Epithelial cell of esophagus (primary cell): ENCODE measurements at regions not wholly inside any gene's neighbourhood (a gene's known extent, or its start where the extent isn't known, plus 50 kb on each side); places are given as distances from the start of the nearest gene placed in this dataset.

Experiments
- DNase-seq: peaks from one replicate; pipeline ENCODE4 v3.0.0; 2010; ENCODE audit warnings: low read depth
- H3K4me3 ChIP-seq: 2 replicates; pipeline ENCODE4 v1.5.1; 2011; ENCODE audit warnings: mild to moderate bottlenecking, low read length, control low read depth
- TF ChIP-seq, protein P1 (sequence below): IDR thresholded peaks from 2 replicates; pipeline ENCODE4 v1.5.1; 2011; ENCODE audit warnings: low read depth, mild to moderate bottlenecking, low read length, control low read depth, inconsistent platforms; ENCODE audit not compliant: insufficient read depth; ENCODE audit errors: missing control alignments

DNA sequence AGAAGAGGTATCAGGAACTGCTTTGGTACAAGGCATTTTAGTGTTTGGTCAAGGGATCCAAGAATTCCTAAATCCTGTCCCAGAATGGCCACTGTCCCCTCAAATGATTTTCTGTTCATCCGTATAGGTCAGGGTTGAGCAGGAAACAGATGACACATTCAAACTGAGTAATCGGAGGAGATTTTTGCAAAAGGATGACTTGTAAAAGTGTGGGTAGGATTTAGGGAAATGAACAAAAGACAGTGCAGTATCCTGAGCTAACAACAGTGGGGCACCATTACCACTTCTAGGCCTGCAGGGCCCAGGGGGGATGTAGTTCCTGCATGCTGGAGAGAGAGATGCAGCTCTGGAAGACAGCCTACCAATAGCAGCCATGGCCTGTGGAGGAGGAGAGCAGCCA, 290.1 kb downstream of the ZSWIM6 start:
- DNase-seq = no peak
- TF ChIP-seq, protein P1, sequence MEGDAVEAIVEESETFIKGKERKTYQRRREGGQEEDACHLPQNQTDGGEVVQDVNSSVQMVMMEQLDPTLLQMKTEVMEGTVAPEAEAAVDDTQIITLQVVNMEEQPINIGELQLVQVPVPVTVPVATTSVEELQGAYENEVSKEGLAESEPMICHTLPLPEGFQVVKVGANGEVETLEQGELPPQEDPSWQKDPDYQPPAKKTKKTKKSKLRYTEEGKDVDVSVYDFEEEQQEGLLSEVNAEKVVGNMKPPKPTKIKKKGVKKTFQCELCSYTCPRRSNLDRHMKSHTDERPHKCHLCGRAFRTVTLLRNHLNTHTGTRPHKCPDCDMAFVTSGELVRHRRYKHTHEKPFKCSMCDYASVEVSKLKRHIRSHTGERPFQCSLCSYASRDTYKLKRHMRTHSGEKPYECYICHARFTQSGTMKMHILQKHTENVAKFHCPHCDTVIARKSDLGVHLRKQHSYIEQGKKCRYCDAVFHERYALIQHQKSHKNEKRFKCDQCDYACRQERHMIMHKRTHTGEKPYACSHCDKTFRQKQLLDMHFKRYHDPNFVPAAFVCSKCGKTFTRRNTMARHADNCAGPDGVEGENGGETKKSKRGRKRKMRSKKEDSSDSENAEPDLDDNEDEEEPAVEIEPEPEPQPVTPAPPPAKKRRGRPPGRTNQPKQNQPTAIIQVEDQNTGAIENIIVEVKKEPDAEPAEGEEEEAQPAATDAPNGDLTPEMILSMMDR = no peak

DNA sequence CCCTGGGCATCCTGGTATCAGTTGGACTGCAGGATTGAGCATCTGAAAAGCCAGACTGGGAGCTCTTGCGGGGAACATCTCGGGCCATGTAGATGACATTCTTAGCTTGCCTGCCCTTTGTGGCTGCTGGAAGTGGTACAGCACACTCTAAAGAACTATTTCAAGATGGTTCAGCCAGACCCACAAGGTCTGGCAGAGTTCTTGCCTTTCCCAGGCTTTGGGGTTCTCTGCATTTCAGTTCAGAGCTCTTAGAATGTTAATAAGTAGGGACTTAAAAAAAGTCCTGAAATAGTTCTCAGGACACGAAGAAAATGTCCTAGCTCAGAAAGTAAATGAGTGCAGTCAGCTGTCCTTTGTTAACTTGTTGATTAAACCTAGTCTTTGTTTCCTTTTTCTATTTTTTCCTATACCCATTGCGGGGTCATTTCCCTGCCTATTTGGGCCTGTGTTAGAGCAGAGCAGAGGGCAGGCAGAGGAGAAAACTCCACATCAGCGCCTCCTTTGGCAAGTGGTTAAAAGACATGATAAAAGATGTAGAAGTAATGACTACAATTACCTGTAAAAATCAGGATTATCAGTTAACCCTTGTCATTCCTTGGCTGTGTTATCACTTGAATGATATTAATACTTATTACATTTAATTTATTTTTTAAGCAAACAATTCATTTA, 291.5 kb downstream of the ZSWIM6 start:
- no peak overlapping the region for H3K4me3 ChIP-seq
- TF ChIP-seq, protein P1 = peak; percentile 33
- DNase-seq = no peak

More for the DNA sequence above, 290.1 kb downstream of the ZSWIM6 start:
- H3K4me3 ChIP-seq = no peak overlapping the region

DNA sequence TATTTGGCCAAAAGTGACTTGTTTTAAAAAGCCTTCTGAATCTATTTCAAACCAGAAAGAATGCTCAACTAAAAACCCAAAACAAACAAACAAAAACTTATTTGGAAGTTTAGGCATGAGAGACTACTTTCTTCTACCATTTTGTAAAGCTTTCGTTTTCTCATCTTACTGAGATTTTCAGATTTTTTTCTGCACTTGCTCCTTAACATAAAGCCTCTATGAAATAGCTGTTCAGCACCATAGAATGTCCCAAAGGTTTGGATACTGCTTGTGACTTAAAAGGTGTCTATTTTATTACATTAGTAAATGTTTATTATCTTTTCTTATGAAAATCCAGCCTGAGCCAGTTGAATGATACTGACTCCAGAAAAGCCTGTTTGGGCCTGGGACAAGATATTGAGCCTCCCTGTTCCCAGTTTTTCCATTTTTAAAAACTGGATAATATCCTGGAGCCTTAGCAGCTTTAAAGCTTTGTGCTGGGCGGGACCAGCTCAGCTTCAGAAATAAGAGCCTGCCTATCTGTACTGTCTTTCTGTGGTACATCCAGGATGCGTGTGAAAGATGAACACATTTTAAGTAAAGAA, 292.6 kb downstream of the ZSWIM6 start:
- no peak for DNase-seq
- TF ChIP-seq, protein P1 = no peak
- H3K4me3 ChIP-seq = no peak overlapping the region

DNA sequence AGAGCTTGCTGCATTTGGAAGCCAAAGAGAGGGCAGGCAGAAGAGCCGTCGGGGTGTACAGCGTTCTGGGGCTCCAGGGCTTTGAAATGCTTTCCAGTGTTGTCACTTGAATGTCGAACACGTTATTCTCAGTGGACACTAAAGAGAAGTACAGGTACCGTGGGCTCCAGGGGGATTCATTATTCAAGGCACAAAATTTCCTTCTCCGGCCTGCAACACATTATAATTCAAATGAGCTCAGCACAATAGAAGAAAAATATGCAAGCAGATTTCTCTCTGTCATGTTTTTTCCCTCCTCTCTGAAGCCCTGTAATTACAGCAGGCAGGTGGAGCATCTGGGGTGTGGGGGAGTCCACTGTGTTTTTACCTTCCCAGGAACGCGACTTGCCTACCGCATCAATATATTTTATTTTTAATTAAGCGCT, 293.1 kb downstream of the ZSWIM6 start:
- no peak for DNase-seq
- TF ChIP-seq, protein P1 = no peak
- peak overlapping the region; percentile 45 for H3K4me3 ChIP-seq

DNA sequence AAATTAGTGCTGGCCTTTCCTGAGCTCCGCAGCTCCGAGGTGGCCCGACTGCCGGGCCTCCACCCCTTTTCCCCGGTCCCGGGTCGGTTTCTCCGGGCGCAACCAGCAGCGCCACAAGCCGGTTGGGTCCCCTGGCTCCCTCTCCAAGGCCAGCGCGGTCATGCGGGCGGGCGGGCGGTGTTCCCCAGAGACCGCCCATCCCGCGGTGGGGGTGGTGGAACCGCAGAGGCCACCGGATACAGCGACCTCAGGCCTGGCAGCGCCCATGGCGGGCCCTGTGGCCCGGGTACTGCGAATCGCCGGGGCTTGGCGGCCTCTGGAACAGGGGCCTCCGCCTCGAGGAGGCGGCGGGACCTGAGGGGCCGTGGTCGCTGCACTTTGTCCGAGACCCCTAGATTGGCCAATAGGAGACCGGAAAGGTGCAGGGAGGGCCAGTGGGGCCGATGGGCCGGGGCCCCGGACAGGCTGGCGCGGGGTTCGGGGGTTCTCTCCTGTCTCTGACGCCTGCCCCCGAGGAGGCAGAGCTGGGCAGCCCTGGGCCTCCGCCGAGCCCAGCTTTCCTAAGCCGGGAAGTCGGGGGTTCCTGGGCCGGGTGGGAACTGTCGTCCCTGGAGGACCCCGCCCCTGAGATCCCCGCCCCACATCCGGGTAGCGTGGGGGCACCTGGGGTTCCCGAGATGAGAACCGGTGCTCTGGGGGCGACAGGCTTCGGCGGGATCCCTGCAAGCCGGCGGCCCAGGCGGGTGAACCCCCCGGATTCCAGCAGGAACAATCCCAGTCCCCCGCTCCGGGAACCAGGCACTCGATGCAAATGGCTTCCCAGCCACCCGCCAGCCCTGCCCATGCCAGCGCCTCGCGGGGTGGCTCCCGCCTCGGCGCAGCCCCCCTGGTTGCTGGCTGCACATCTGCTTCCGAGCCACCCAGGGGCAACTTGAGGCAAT, 293.9 kb downstream of the ZSWIM6 start:
- peak; percentile 44 for DNase-seq
- peak overlapping the region; percentile 45 for H3K4me3 ChIP-seq

DNA sequence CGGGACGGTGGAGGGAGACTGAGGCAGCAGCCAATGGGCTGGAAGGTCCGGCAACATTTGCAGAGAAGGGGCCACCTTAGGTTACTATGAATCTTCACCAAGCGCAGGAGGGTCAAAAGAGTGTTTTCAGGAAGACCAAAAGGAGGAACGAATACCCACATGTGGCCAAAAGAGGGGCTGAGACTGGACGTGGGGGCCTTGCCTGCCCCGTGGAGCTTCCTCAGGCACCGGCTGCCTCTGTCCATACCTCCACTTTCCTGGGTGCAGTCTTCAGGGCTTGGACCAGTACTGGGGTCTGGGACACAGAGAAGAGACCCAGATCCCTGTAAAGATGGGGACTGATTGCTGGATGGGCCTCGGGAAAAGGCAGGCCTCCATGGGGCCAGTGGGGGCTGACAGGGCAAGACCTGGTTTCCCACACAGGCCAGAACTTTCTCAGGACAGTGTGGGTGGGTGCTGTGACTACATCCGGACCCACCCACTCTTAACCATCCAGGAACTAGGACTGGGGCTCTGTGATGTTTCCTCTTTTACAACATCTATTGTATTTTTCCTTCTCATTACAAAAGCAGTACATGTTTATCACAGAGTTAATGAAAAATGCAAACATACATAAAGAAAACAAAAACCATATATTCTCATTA, 294.7 kb downstream of the ZSWIM6 start:
- TF ChIP-seq, protein P1 = no peak
- no peak for DNase-seq
- H3K4me3 ChIP-seq = no peak overlapping the region

More for the DNA sequence above, 293.9 kb downstream of the ZSWIM6 start:
- TF ChIP-seq, protein P1 = no peak
